RKO (cell line): ENCODE measurements at regions not wholly inside any gene's neighbourhood (a gene's known extent, or its start where the extent isn't known, plus 50 kb on each side); places are given as distances from the start of the nearest gene placed in this dataset.
"Not testable (repeated sequence)": the region's sequence is repeated elsewhere in the genome, so short reads cannot be mapped to it uniquely, and the experiment has no call there.

Source experiments
- DNase-seq: peaks from one replicate; pipeline ENCODE4 v3.0.0-alpha.2; 2016; ENCODE audit warnings: low spot score

GRCh38 chr4:107391009-107391629, 328.9 kb downstream of the PAPSS1 start:
- DNase-seq, result no peak

GRCh38 chr4:107389965-107390364, 330.1 kb downstream of the PAPSS1 start:
- no peak for DNase-seq

- no peak for DNase-seq
Observed at GRCh38 chr4:107388736-107389274, 331.2 kb downstream of the PAPSS1 start.

- DNase-seq, result no peak
Observed at GRCh38 chr4:107380836-107381438, 339.1 kb downstream of the PAPSS1 start.

GRCh38 chr4:107380190-107380589, 339.8 kb downstream of the PAPSS1 start:
- no peak for DNase-seq

- DNase-seq, result no peak
Observed at GRCh38 chr4:107379054-107379869, 340.8 kb downstream of the PAPSS1 start.

- DNase-seq, result no peak
Observed at GRCh38 chr4:107376293-107376692, 340.2 kb upstream of the DKK2 start.

GRCh38 chr4:107366900-107367299, 330.8 kb upstream of the DKK2 start:
- no peak for DNase-seq

- no peak for DNase-seq
Observed at GRCh38 chr4:107366016-107366735, 330.1 kb upstream of the DKK2 start.

GRCh38 chr4:107363125-107363524, 327.0 kb upstream of the DKK2 start:
- DNase-seq, result no peak

GRCh38 chr4:107359208-107359607, 323.1 kb upstream of the DKK2 start:
- no peak for DNase-seq

- DNase-seq, result peak; percentile 37
Observed at GRCh38 chr4:107354304-107354703, 318.2 kb upstream of the DKK2 start.

- DNase-seq, result no peak
Observed at GRCh38 chr4:107351196-107351595, 315.1 kb upstream of the DKK2 start.

- no peak for DNase-seq
Observed at GRCh38 chr4:107349732-107350131, 313.6 kb upstream of the DKK2 start.

- no peak for DNase-seq
Observed at GRCh38 chr4:107349266-107349665, 313.2 kb upstream of the DKK2 start.

- DNase-seq, result no peak
Observed at GRCh38 chr4:107348188-107349050, 312.3 kb upstream of the DKK2 start.

GRCh38 chr4:107333518-107333917, 297.4 kb upstream of the DKK2 start:
- no peak for DNase-seq

GRCh38 chr4:107332656-107333055, 296.5 kb upstream of the DKK2 start:
- DNase-seq, result not testable (repeated sequence)

GRCh38 chr4:107330916-107331315, 294.8 kb upstream of the DKK2 start:
- DNase-seq, result no peak

GRCh38 chr4:107319386-107319785, 283.3 kb upstream of the DKK2 start:
- DNase-seq, result no peak

GRCh38 chr4:107318078-107318477, 282.0 kb upstream of the DKK2 start:
- DNase-seq, result no peak
